ENCODE measurements at regions not wholly inside any gene's neighbourhood (a gene's known extent, or its start where the extent isn't known, plus 50 kb on each side); places are given as distances from the start of the nearest gene placed in this dataset.

DNA sequence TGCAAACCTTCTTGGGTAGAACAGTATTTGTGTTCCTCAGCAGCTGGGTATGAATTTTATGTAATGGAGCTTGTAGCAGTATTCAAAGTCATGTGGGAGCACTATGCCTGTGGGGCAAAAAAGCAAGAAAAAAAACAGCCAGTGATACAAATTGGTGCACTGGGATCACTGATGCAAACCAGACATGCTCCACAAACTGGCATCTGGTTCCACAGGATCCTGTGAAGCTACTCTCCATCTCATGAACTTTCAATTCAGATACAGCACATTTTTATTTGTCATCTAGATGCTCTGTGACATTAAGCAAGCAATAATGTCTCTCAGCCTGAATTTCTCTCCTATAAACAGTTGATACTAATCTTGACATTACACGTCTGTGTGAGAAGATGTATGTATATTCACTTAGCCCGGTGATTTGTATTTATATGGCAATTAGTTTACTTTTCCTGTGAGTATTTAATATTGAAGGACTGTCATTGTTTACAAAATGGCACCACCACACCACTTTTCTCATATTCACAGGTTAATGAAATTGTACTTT is 208.5 kb upstream of the GRIA4 start:
- intact Hi-C loops (cut with DNase I) = no loop called here
- TF ChIP-seq CTCF (IDR thresholded peaks at IDR 0.05) = no peak
- no peaks in the 10 kb centered on the region for H3K9me3 ChIP-seq
- 85 to 93% methylated on average over 2 of the region's 2 CpGs for WGBS, 2 donors
- no peak overlapping the region for H3K4me3 ChIP-seq
- ATAC-seq = no peak
- DNase-seq = no peak
- no peaks in the 10 kb centered on the region for H3K27me3 ChIP-seq
- no peaks in the 10 kb centered on the region for H3K4me1 ChIP-seq
- no peaks in the 10 kb centered on the region for H3K36me3 ChIP-seq
- H3K27ac ChIP-seq = no peak overlapping the region

DNA sequence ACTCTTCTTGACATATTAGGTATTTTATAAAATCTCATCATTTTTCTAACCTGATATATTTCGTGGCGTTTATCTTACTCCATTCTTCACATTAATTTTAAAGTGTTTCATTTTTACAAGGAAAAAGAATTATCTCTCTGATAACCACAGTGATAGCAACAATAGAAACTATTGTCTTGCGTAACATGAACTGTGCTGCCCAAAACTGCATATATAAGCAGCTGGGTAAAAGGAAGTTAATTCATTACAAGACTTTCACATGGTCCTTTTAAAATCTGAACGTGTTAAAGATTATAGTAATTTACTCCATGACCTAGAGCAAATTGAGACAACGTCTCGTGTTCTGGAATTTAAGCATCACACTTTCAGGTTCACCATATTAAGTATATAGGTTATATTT is 210.4 kb upstream of the GRIA4 start:
- Histone ChIP-seq H3K36me3 (no peaks in the 10 kb centered on the region), H3K4me3 (no peak overlapping the region), H3K9me3 (no peaks in the 10 kb centered on the region), H3K27ac (no peak overlapping the region), H3K27me3 (no peaks in the 10 kb centered on the region), H3K4me1 (no peaks in the 10 kb centered on the region)
- intact Hi-C loops (cut with DNase I) = no loop called here
- DNase-seq (no peak), ATAC-seq (no peak)
- no peak for TF ChIP-seq CTCF (IDR thresholded peaks at IDR 0.05)
- 44 to 57% methylated on average over 6 of the region's 6 CpGs for WGBS, 2 donors

DNA sequence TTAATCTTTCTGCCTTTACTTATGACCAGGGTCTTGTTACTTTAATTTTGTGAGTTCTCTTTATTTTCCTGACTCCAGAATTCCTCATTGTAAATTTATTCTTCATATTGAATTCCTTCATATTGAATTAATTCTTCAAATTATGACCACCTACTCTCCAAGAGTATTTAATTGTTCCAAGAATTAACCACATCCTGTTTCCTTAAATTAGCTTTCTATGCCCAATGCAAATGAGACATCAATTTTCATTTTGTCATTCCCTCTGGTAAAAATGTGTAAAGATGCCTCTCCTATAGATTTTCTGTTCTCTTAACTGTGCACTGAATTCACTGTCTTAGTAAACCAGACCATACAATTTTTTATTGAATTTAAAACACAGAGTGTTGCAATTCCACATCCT is 211.2 kb upstream of the GRIA4 start:
- no peak for DNase-seq
- ATAC-seq = no peak
- Histone ChIP-seq H3K4me3 (no peak overlapping the region), H3K27me3 (no peaks in the 10 kb centered on the region), H3K9me3 (no peaks in the 10 kb centered on the region), H3K27ac (no peak overlapping the region), H3K4me1 (no peaks in the 10 kb centered on the region), H3K36me3 (no peaks in the 10 kb centered on the region)
- TF ChIP-seq CTCF (IDR thresholded peaks at IDR 0.05) = no peak
- intact Hi-C loops (cut with DNase I) = no loop called here

DNA sequence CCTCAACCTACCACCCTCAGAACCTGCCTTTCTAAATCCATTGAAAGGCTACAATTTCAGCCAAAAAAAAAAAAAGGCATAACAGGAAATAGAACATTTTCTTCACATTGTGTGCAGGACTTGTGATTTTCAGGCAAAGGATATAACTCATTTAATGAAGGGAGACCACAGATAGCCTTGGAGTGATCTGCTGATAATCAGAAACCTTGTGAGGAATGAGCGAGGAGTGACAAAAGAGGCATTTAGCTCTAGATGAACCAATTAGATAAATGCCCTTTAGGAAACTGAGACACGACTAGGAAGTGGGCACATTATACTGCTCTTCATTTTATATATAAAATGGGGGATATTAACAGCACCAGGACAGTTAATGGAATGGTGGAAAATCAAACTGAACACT is 216.5 kb upstream of the GRIA4 start:
- TF ChIP-seq CTCF (IDR thresholded peaks at IDR 0.05) = no peak
- 62 to 63% methylated on average over 2 of the region's 2 CpGs for WGBS, 2 donors
- intact Hi-C loops (cut with DNase I) = no loop called here
- DNase-seq = no peak
- Histone ChIP-seq H3K27me3 (no peaks in the 10 kb centered on the region), H3K27ac (no peak overlapping the region), H3K36me3 (no peaks in the 10 kb centered on the region), H3K4me1 (no peaks in the 10 kb centered on the region), H3K4me3 (no peak overlapping the region), H3K9me3 (no peaks in the 10 kb centered on the region)
- no peak for ATAC-seq

GRCh38 chr11:105392556-105392955 is 217.3 kb upstream of the GRIA4 start:
- intact Hi-C loops (cut with DNase I) = no loop called here
- ATAC-seq (no peak), DNase-seq (no peak)
- WGBS, 2 donors = 90 to 91% methylated on average over 1 of the region's 1 CpG
- no peak overlapping the region for H3K27ac ChIP-seq
- H3K36me3 ChIP-seq = no peaks in the 10 kb centered on the region
- no peaks in the 10 kb centered on the region for H3K9me3 ChIP-seq
- H3K4me1 ChIP-seq = no peaks in the 10 kb centered on the region
- no peak overlapping the region for H3K4me3 ChIP-seq
- no peaks in the 10 kb centered on the region for H3K27me3 ChIP-seq
- no peak for TF ChIP-seq CTCF (IDR thresholded peaks at IDR 0.05)

Data from heart right ventricle (tissue), 16 donors.